HL-60 (cell line): ENCODE measurements at regions not wholly inside any gene's neighbourhood (a gene's known extent, or its start where the extent isn't known, plus 50 kb on each side); places are given as distances from the start of the nearest gene placed in this dataset.

Source experiments
- CTCF ChIP-seq: IDR thresholded peaks from one replicate; pipeline ENCODE4 v1.5.1; 2011; ENCODE audit warnings: low read length, control low read depth, inconsistent platforms; ENCODE audit not compliant: insufficient read depth
- POLR2AphosphoS5 ChIP-seq: IDR thresholded peaks from 2 replicates; pipeline ENCODE4 v1.6.1; 2012; ENCODE audit warnings: low read depth

DNA sequence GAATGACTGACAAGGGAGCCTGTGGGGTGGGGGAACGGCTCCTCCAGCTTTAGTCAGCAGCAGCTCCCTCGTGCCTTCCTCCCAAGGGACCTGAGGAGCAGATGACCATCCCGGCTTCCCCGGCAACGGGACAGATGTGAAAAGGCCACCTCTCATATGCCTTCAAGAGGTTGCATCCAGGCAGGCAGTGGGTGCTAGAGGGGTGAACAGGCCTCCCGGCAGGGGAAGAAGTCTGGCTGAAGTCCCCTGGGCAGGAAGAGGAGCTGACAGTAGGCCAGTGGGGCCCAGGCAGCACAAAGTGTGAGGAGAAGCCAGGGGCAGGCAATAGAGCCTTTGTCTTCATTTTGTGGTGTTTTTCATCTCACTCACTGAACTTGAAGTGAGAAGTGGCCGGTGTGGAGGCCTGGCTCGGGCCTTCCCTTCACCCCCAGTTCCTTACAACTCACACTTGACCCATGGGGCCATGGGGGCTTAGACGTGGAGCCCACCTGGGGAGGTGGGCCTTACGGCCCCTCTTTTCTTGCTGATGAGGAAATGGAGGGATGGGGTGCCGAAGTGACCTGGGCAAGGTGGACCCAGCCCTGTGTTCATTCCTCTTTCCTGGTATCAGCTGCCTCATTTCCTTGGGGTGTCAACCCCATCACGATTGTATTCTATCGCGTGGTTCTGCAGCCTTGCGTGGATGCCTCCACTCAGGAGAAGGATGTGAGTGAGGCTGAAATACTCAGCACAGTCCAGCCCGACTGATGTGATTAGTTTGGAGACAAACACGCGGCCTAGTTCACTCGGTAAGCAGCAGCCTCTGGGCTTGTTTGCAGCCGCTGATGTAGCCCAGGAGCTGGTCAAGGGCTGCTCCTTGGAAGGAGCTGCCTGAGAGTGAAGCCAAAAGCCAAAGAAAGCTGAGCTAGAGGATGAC is 115.5 kb upstream of the ALDH1A3 start:
- TF ChIP-seq CTCF (no peak), POLR2AphosphoS5 (no peak)
